HG02798 (cell line): ENCODE measurements at regions not wholly inside any gene's neighbourhood (a gene's known extent, or its start where the extent isn't known, plus 50 kb on each side); places are given as distances from the start of the nearest gene placed in this dataset.

Experiments used
- ATAC-seq: cut with Tn5 transposase; IDR thresholded peaks from one replicate; pipeline ENCODE4 v1.9.1; 2021; ENCODE audit warnings: mild to moderate bottlenecking; ENCODE audit not compliant: unreplicated experiment, poor library complexity

DNA sequence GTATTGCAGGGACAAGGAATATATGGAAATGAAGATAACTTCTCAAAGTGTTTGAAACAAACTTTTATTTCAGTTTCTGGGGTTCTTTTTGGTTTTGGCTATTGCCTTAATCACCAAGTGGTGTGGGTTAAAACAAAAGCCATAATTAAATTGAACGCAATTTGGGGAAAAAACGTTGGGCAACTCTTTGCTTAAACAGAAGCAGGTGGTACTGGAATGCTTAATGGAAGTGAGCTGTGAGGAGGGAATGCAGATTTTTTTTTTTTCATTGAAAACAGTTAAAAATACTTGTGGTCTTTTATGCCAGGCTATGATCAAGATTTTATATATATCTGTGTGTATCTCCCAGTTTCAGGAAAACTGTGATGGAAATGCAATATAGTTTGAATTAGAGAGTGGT lies 195.7 kb upstream of the TUT7 start:
- no peak for ATAC-seq

DNA sequence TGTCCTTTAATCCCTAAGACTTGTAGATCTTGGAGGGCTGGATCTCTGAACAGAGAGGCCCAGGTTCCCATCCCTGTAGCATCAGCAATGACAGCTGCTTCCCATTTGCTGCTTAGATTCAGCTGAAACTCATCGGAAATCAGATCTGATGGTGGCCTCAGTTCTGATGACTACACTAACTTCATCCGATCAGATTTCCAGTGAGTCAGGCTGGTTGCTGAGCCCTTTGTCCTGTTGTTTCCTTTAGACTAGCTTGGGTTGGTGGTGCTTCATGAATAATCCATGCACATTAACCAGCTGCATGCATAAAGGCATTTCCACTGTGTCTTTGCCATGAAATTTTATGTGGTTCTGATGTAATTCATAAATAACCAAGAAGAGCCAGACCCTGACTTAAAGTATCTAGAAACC lies 195.2 kb upstream of the TUT7 start:
- no peak for ATAC-seq

DNA sequence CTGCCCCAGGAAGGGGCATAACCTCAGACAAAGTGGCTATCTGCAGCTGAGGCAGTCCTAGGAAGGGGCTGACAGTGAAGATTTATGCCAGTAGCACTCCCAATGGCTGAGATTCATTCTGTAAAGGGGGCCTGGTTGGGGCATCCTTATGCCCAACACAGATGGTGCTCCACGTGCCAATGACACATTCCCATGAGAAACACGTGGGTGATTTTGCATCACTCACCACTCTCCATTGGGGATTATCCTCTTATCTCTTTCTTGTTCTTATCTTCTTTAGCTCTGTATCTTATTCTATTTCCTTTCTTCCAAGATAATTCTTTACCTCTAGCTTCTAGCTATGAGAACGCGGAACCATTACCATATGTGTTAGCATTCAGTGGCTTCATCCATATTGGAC lies 194.0 kb upstream of the TUT7 start:
- ATAC-seq = no peak

DNA sequence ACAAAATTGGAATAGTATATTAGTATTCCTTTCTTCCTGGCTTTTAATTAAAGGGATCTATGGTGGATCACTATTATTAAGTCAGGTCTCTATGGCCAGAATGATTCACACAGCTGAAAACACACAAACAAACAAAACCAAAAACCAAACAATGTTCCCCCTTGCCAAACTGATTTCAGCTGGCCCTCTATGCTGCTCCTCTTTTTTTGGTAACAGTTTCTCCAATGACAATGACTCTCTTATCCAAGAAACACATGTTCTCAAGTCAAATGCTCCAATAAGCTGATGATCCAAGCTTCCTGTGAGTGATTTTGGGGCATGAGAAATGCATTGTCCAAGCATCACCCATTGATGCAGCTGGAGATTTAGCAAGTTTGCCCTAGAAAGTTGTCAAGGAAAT lies 193.4 kb upstream of the TUT7 start:
- ATAC-seq = no peak

DNA sequence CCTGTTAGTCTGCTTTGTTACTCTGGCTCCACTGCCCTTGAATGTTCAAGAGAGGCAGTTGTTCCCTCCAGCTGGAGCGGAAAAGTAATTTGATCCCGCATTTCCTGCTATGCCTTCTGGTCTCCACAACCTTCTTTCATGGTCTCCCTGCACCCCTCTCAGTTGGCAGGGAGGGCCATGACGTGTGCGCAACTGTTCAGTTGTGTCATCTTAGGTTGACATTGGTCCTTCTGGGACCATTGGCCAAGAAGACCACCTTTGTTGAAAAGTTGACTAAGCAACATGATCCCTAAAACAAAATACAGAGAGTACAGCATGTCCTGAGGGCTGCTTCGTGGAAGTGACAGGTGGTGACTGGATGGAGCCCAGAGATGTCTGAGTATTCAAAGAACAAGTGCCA lies 192.5 kb upstream of the TUT7 start:
- ATAC-seq = no peak

DNA sequence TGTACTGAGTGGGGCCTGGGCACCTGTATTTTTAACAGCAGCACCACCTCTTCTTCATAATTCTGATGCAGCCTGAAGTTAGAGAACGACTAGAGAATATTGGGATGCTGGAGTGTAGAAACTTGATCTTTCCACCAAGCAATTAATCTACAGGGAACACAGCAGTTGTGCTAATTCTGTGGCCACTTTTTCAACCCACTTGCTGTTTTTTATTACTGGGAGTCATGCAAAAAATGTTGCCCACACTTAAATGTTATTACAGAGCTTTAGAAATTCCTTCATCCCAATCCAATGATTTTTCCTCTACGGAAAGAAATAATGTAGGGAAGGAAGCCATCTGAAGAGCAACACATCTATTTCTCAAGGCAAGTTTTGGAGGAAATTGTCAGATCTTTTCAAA lies 190.9 kb upstream of the TUT7 start:
- no peak for ATAC-seq

DNA sequence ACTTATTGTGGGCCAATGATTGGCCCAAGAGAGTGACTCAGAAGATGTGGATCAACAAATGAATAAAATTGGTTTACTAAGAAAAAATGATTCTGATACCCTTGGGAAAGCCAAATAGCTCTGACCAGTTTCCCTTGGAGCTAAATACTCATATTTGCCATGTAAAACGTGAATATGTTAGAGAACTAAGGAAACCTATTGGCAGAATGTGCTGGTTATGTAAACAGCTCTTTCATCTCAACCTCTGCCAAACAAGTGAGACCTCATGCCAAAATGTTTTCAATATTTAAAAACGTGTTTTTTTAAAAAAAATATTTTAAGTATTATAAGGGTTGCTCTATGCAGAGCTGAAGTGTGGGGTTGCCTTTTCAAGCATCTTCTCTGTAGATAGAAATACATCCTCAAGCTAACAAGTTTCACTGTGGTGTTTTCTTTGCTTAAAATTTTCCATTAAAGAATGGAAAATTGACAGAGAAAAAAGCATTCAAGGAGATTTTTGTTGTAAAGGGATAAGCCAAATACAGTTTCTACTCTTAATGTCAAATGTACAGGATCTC lies 186.9 kb upstream of the TUT7 start:
- no peak for ATAC-seq

DNA sequence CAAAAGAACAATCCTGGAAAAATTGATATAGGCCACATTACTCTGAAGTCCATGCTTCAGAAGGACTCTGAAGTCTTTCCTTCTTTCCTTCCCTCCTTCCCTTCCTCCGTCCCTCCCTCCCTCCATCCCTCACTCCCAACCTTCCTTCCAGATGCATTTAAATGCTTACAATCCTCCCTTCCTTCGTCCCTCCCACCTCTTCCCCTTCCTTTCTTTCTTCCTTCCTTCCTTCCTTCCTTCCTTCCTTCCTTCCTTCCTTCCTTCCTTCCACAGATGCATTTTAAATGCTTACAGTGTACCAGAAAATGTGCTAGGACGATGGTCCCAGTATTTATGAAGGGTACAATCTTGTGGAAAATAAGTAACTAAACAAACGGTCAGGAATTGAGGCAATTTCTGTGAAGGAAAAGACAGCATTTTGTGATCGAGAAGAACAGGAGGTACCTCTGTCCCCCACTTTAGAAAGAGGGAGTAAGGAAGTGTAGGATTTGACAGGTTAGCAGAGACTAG lies 181.3 kb upstream of the TUT7 start:
- no peak for ATAC-seq

DNA sequence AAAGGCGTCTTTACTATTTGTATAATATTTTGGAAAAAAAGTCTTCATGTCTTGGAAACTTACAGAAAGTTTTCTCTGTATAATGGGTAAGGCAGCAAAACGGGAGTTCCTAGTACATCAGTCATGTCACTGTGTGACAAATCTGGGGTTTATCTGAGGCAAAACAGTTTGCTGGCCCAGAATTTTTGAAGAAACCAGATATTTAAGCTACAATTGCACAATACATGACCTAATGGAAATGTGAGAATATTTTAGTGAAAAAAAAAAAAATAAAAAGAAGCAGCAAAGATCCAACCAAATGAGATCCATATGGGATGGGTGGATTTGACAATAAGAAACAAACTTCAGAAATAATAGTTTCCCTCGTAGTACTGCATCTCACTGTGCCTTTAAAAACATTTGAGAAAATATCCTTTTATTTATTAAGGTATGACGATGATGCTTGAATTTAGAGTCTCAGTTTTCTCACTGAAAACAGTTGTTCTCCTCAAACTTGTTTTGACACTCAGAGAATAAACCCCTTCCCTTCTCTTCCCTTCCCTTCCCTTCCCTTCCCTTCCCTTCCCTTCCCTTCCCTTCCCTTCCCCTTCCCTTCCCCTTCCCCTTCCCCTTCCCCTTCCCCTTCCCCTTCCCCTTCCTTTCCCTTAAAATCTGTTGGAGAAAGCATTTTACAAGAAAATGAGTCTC lies 180.5 kb upstream of the TUT7 start:
- ATAC-seq = no peak

DNA sequence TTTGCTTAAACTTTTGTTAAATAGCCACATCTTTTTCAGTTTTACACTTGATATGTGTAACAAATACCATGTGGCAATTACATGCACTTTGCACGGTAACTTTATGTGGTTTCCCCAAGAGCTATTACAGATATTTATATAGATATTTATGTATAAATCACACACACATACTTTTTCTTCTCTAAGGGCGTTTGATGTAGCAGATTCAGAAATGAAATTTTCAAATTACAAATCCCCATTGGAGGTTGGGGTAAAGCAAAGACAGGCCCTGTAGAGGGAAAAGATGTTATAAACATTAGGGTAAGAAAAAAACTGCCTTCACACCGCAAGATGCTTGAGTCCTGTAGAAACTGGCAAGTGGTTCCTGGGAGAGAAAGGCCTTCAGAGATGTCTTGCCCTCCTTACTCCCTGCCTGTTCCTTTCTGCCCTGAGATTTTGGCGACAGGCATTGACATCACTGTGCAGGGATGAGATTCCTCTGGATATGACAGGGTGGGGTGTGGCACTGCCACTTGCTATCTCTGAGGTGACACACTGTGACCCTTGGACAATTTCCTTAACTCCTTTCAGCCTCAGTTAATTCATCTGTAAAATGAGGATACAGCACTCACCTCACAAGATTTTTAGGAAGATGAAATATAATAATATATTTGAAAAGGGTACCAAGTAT lies 177.9 kb upstream of the TUT7 start:
- no peak for ATAC-seq

DNA sequence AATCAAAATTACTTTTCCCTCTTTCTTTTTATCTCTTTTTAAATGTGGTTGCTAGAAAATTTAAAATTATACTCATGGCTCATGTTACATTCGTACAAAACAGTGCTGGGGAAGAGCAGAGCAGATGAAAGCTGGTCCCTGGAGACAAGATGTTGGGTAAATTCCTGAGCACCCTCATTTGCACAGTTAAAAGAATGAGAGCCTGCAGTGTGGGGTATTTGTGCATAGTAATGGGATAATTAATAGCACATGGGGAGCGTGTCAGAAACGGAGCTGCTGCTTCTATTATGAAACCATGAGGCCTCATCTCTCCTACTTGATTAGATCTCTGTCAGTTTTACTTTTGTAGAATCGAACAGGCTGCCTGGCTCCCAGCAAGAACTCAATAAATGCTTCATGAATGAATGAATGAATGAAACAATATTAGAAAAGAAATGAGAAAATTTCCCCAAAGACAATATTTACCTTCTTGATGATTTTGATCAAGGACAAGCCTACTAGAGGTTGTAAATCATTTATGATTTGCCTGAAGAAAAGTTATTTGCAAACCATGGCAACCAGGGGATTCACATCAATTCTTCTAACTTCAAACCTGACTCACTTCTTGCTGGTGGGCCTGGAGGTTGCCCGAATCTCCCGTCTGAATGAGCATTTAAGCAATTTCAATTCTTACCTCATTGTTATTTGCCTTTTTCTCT lies 177.2 kb upstream of the TUT7 start:
- no peak for ATAC-seq

DNA sequence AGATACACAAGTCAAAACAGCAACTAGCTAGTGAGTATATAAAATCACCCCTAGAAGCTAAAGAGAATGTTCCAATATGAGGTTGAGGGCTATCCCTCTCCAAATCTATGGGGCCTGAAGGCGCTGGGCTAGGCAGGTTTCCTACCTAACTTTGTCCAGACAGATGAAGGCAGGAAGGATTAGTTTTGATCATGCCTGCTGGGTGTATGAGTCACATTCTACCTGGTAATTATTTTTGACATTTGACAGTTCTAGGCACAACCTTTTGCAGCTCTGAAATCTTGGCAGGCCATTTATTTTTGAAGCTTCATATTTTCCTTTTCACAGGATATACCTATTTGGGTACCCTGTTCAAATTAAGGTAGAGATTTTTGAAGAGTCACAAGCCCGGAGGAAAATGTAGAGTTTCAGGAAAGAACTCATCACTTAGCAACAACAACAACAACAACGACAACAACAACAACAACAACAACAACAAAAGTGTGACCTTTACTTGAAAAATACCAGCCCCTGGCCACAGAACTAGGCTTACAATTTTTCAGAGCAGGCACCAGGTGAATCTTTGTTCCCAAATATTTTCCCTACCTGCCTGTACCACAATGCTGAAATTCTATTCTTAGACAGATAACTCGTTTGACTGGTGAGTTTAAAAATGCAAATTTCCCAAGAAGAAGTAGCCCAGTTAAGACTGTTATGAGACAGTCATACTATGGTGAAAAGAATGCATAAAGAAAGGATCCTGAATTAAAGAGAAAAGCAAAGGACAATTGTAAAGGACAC lies 175.5 kb upstream of the TUT7 start:
- no peak for ATAC-seq

DNA sequence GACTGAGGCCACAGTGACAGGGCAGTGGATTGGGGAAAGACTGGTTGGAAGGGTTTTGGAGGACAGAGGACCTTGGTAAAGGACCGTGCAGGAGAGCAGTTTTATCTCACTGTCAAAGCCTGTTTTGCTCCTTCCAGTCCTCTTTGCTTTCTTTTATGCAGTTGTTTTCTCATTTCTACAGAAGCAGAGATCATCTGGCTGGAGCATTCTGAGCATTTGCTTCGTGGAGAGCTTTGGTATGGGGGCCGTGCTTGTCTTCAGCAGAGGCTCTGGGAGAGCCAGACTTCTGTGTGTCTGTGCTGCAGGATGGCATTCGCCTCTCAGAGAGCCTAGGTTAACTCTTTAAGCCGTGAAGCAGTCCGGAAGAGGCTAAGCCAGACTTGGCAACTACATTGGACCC lies 171.8 kb upstream of the TUT7 start:
- no peak for ATAC-seq

DNA sequence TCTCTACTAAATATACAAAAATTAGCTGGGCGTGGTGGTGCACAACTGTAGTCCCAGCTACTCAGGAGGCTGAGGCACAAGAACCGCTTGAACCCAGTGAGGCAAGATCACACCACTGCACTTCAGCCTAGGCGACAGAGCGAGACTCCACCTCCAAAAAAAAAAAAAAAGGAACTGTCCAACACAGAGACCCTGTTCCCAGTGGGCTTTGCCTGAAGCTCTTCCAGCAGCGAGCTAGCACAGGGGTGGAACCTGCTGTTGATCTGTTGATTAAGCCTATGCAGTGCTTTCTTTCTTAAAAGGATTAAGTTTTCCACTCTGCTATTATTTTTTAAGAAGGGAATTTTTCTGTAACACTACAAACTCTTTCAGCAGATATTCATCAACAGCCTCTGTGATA lies 171.0 kb upstream of the TUT7 start:
- ATAC-seq = no peak

DNA sequence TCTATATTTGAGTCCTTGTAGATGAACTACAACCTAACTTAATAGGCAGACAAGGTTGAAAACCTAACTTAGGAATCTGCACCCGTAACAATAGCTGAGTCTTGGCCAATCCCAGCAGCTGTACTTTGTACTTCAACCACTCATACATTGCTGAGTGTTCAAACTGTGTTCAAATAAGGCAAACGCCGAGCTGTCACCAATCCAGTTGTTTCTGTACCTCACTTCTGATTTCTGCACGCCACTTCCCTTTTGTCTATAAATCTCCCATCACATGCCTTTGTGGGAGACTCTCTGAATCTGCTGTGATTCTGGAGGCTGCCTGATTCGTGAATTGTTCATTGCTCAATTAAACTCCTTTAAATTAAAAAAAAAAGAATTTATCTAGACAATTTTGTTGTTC lies 167.8 kb upstream of the TUT7 start:
- no peak for ATAC-seq

DNA sequence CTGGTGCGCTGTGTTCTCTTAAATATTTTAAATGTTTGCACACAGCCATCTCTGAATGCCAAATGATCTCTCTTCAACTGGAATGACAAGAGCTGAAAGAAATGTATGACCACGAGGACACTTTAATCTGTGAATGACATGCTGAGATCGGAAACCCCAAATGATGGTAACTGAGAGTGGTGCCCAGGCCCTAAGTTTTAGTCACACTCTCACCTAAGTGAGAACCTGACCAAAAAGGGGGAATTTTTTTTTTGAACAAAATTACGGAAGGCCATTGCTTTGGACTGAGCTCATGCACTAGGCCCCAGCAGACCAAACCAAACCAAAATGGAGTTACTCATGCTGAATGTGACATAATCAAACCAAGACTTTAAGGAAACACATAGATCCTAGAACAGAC lies 167.1 kb upstream of the TUT7 start:
- ATAC-seq = no peak

DNA sequence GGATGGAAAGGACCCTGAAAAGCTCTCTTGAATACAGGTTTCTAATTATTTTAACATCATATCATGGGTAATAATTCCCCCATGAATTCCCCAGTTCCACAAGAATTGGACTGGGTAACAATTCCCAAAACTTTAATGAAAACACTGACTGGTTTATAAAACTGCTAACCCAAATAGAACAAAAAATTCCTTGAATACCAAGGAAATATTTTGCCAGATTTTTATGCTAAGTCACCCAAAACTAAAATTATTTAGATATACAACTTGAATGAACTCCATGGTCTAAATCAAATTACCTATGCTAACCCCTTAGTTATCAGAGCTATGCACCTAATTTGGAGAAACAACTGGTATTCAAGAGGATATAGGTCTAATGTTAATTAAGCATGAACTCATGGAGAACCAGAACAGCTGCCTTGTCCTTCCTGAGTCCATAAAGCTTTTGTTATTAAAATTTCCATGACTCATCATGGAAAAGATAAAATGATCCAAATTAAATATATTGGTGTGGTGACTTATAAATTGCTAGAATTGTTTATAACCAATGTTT lies 164.9 kb upstream of the TUT7 start:
- ATAC-seq = no peak

DNA sequence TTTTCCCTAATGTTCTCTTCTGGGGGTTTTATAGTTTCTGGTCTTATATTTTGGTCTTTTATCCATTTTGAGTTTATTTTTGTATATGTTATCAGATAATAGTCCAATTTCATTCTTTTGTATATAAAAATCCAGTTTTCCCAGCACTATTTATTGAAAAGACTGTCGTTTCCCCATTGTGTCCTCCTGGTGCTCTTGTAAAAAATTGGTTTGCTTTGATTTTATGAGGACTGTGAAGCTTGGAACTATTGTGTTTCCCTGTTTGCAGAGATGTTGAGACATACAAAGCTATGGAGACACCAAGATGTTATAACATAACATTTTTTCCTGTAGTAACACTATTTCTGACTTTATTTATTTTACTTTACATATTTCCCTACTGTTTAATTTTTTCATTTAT lies 163.3 kb upstream of the TUT7 start:
- no peak for ATAC-seq

DNA sequence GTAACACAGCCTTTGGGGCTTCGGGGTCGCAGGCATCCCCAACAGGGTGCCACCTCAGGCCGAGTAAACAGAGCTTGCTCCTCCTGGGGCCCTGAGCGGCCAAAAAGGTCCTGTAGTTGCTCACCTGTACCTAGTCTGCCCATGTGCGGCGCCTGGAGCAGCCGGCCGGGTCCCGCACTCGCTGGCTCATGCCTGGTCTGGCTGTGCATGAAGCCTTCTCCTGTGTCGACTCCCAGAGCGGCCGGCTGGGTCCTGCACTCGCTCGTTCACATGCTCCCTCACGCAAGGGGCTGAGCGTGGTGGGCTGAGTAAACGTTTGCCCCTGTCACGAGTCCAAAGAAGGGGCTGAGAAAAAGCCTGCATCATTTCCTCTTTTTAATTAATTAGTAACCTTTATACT lies 162.4 kb upstream of the TUT7 start:
- ATAC-seq = no peak

DNA sequence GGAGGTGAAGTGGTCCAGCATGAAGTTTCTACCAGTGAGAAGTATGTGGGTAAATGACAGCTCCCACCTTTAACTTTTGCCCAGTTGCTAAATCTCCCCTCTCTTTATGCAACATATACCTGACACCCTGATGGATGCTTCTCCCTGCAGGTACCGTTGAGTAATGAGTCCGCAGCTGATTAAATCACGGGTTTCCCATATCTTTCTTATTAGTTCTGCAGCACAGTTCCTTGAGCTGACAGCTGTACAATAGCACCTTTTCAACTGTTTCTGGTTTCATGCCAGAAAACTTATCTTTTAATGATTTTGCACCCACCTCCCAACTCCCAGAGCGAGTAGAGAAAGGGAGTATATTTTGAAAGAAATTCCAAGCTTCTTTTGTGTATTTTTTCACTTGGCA lies 161.0 kb upstream of the TUT7 start:
- no peak for ATAC-seq
